H1 (cell line): ENCODE measurements at regions not wholly inside any gene's neighbourhood (a gene's known extent, or its start where the extent isn't known, plus 50 kb on each side); places are given as distances from the start of the nearest gene placed in this dataset.

Experiments used
- CTCF ChIA-PET: fragments of 300-600 bp; sonication (Branson Sonifier 250); formaldehyde crosslinking; loops from one replicate; lab custom pipeline; 2021; ENCODE audit not compliant: partially characterized antibody; lab: Charles Lee
- POLR2A ChIA-PET: fragments of 300-600 bp; sonication (Branson Sonifier 250); formaldehyde crosslinking; loops from one replicate; lab custom pipeline; 2021; ENCODE audit warnings: inconsistent platforms; ENCODE audit not compliant: partially characterized antibody; lab: Charles Lee
- DNase-seq, 2 experiments: peaks; one replicate each; pipeline versions ENCODE4 v3.0.0 to v3.0.0-alpha.2; 2010 to 2022; ENCODE audit warnings: low spot score in 2 of 2, low read depth in 1 of 2, mixed read lengths in 1 of 2
- FAIRE-seq: peaks from 2 replicates; lab custom pipeline; 2011; peaks lifted over from hg19 to GRCh38; lab: Jason Lieb, UNC
- H2AFZ ChIP-seq: 2 replicates; pipeline ENCODE4 v1.8.1; 2012; ENCODE audit warnings: low read length, inconsistent platforms
- H2AK5ac ChIP-seq: 2 replicates; pipeline ENCODE4 v1.6.1; 2013; ENCODE audit warnings: low read depth, low read length
- H2BK120ac ChIP-seq: replicated peaks from 2 replicates; pipeline ENCODE3; 2013; ENCODE audit warnings: low read depth, low read length, inconsistent platforms
- H2BK12ac ChIP-seq: 2 replicates; pipeline ENCODE4 v1.6.1; 2013; ENCODE audit warnings: low read depth, low read length
- H2BK15ac ChIP-seq: 2 replicates; pipeline ENCODE4 v1.6.1; 2013; ENCODE audit warnings: low read length
- H2BK20ac ChIP-seq: 2 replicates; pipeline ENCODE4 v1.6.1; 2013; ENCODE audit warnings: low read length
- H2BK5ac ChIP-seq: 2 replicates; pipeline ENCODE4 v1.6.1; 2013; ENCODE audit warnings: low read depth, low read length
- H3K14ac ChIP-seq: 2 replicates; pipeline ENCODE4 v1.6.1; 2013; ENCODE audit warnings: inconsistent platforms; ENCODE audit not compliant: insufficient read length
- H3K18ac ChIP-seq: 2 replicates; pipeline ENCODE4 v1.6.1; 2013; ENCODE audit warnings: low read length; ENCODE audit errors: extremely low read depth
- H3K23ac ChIP-seq: 2 replicates; pipeline ENCODE4 v1.6.1; 2013; ENCODE audit warnings: inconsistent platforms; ENCODE audit not compliant: insufficient read length
- H3K23me2 ChIP-seq: 2 replicates; pipeline ENCODE4 v1.6.1; 2013; ENCODE audit warnings: low read depth, low read length
- H3K27ac ChIP-seq: 2 replicates; pipeline ENCODE4 v1.6.1; 2011; ENCODE audit warnings: low read depth, low read length, inconsistent platforms
- H3K27me3 ChIP-seq, 4 experiments: replicated peaks in 1 of 4; 1 replicate in 1 of 4; 2 replicates in 3 of 4; pipeline versions ENCODE4 v1.6.1 to v1.8.1; 2011 to 2013; ENCODE audit warnings: low read length in 3 of 4, mild to moderate bottlenecking in 3 of 4, inconsistent platforms in 2 of 4, mixed read lengths in 2 of 4, moderate library complexity in 1 of 4; ENCODE audit not compliant: control insufficient read depth in 3 of 4, insufficient read depth in 3 of 4; ENCODE audit errors: extremely low read depth in 1 of 4
- H3K36me3 ChIP-seq, 4 experiments: 2 replicates each; pipeline versions ENCODE4 v1.6.1 to v1.8.1; 2011 to 2013; ENCODE audit warnings: mild to moderate bottlenecking in 4 of 4, low read length in 3 of 4, moderate library complexity in 2 of 4, control low read depth in 1 of 4, inconsistent platforms in 1 of 4; ENCODE audit not compliant: insufficient read depth in 4 of 4, control insufficient read depth in 2 of 4
- H3K4ac ChIP-seq: replicated peaks from 2 replicates; pipeline ENCODE3; 2013; ENCODE audit warnings: low read length, low read depth, mixed read lengths, inconsistent platforms; ENCODE audit not compliant: insufficient read length
- H3K4me1 ChIP-seq, 4 experiments: replicated peaks in 1 of 4; 1 replicate in 1 of 4; 2 replicates in 3 of 4; pipeline versions ENCODE4 v1.6.1 to v1.8.1; 2011 to 2013; ENCODE audit warnings: low read length in 3 of 4, inconsistent platforms in 2 of 4, mixed read lengths in 1 of 4; ENCODE audit not compliant: insufficient read depth in 4 of 4, control insufficient read depth in 3 of 4
- H3K4me2 ChIP-seq, 2 experiments: 2 replicates each; pipeline versions ENCODE4 v1.6.1 to v1.8.1; 2011 to 2013; ENCODE audit warnings: low read depth in 2 of 2, low read length in 2 of 2, control low read depth in 1 of 2, inconsistent platforms in 1 of 2, mild to moderate bottlenecking in 1 of 2; ENCODE audit not compliant: insufficient read depth in 1 of 2
- H3K4me3 ChIP-seq, 4 experiments: fragments of 200-600, 300-600 bp in 1 of 4; sonication (generic), shearing (Covaris generic), sonication (Bioruptor Twin) in 1 of 4; 2 replicates each; pipeline versions ENCODE4 v1.5.1 to v1.8.1; 2011 to 2016; ENCODE audit warnings: low read length in 4 of 4, low read depth in 3 of 4, control low read depth in 2 of 4, inconsistent platforms in 2 of 4, mild to moderate bottlenecking in 2 of 4, mixed read lengths in 1 of 4, moderate library complexity in 1 of 4; ENCODE audit not compliant: insufficient read depth in 2 of 4; ENCODE audit errors: extremely low read depth in 1 of 4
- H3K56ac ChIP-seq: replicated peaks from 2 replicates; pipeline ENCODE3; 2013; ENCODE audit warnings: low read depth, mild to moderate bottlenecking, mixed read lengths, low read length, inconsistent platforms; ENCODE audit not compliant: insufficient read length
- H3K79me1 ChIP-seq: 2 replicates; pipeline ENCODE4 v1.6.1; 2013; ENCODE audit warnings: low read depth, low read length, control low read depth
- H3K79me2 ChIP-seq, 2 experiments: 2 replicates each; pipeline versions ENCODE4 v1.6.1 to v1.8.1; 2012 to 2013; ENCODE audit warnings: low read length in 2 of 2, mild to moderate bottlenecking in 2 of 2, inconsistent platforms in 1 of 2; ENCODE audit not compliant: insufficient read depth in 2 of 2, control insufficient read depth in 1 of 2
- H3K9ac ChIP-seq, 4 experiments: replicated peaks in 1 of 4; 1 replicate in 1 of 4; 2 replicates in 3 of 4; pipeline versions ENCODE4 v1.6.1 to v1.8.1; 2011 to 2013; ENCODE audit warnings: low read depth in 3 of 4, low read length in 3 of 4, control low read depth in 2 of 4, mild to moderate bottlenecking in 2 of 4, moderate library complexity in 2 of 4, inconsistent platforms in 1 of 4; ENCODE audit errors: extremely low read depth in 1 of 4
- H3K9me3 ChIP-seq, 2 experiments: 2 replicates each; pipeline versions ENCODE4 v1.6.1 to v1.8.1; 2012 to 2013; ENCODE audit warnings: mild to moderate bottlenecking in 2 of 2, moderate library complexity in 2 of 2, control low read depth in 1 of 2, inconsistent platforms in 1 of 2, low read depth in 1 of 2, low read length in 1 of 2, mixed read lengths in 1 of 2; ENCODE audit not compliant: insufficient read depth in 2 of 2
- H4K20me1 ChIP-seq, 2 experiments: replicated peaks in 1 of 2; 2 replicates each; pipeline versions ENCODE3 to v1.8.1; 2011 to 2013; ENCODE audit warnings: inconsistent platforms in 2 of 2, low read length in 2 of 2, mild to moderate bottlenecking in 1 of 2; ENCODE audit not compliant: insufficient read depth in 2 of 2, control insufficient read depth in 1 of 2
- H4K5ac ChIP-seq: 2 replicates; pipeline ENCODE4 v1.6.1; 2013; ENCODE audit warnings: low read length, low read depth, mixed read lengths, inconsistent platforms; ENCODE audit not compliant: insufficient read length
- H4K8ac ChIP-seq: 2 replicates; pipeline ENCODE4 v1.8.0; 2013; ENCODE audit warnings: mild to moderate bottlenecking, moderate library complexity, low read length, inconsistent platforms; ENCODE audit not compliant: insufficient read depth; ENCODE audit errors: extremely low read depth
- H4K91ac ChIP-seq: replicated peaks from 2 replicates; pipeline ENCODE3; 2013; ENCODE audit warnings: low read length, mixed read lengths, inconsistent platforms; ENCODE audit not compliant: insufficient read length
- CBX8 ChIP-seq: fragments of 300-800, 300-1000 bp; sonication (generic); IDR thresholded peaks from 2 replicates; pipeline ENCODE4 v1.7.1; 2016; ENCODE audit warnings: low read depth, low read length, borderline replicate concordance
- HDAC6 ChIP-seq: IDR thresholded peaks from one replicate; pipeline ENCODE4 v1.7.1; 2012; ENCODE audit warnings: low read depth, mild to moderate bottlenecking, inconsistent platforms, low read length, moderate library complexity
- WGBS, 2 experiments: shearing (Covaris generic) in 1 of 2; methylation state at CpG; one replicate each; pipeline versions ENCODE4 v1.1.6 to v1.1.7; 2013 to 2015; ENCODE audit warnings: low lambda C conversion rate in 2 of 2, mixed read lengths in 2 of 2, inconsistent platforms in 1 of 2, low coverage in 1 of 2, missing lambda C conversion rate in 1 of 2; ENCODE audit not compliant: insufficient replicate concordance in 2 of 2, insufficient coverage in 1 of 2, insufficient read length in 1 of 2; ENCODE audit errors: extremely low coverage in 1 of 2, missing lambda C conversion rate in 1 of 2; 5-methylcytosine and 5-hydroxymethylcytosine counted together

DNA sequence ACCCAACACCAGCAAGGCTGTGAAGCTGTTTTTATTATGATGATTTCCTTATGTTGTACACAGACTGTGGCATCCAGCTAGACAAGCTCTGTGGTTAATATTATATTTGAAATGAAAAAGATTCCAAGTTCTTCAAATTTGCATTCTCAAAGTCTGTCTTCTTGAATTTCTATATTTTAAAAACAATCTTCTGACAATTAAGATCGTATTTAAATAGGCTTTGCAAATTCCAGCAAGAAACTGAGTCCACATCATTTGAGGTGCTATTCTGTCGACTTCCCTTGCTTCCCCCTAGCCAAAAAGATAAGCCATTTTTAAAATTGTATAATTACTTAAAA lies 73.1 kb upstream of the TOMM7 start:
- no peak overlapping the region for H2AFZ ChIP-seq
- no peak overlapping the region for H2AK5ac ChIP-seq
- ChIA-PET CTCF (interaction anchor here (1.0 to 1.1 kb wide), 3 partner anchors 17 to 160 kb away, joined by 3 to 5 read pairs (median 4); no protein-coding TSS in a partner anchor), POLR2A (interaction anchor here (1.1 to 2.4 kb wide), 3 partner anchors 13 to 73 kb away, joined by 3 to 7 read pairs (median 3); partner anchors contain the start of gene TOMM7)
- no peak overlapping the region for H3K56ac ChIP-seq
- H3K23ac ChIP-seq: no peak overlapping the region
- no peak overlapping the region for H4K8ac ChIP-seq
- H3K79me2 ChIP-seq: no peaks in the 10 kb centered on the region
- H2BK5ac ChIP-seq: no peak overlapping the region
- H3K9me3 ChIP-seq: 0 out of 4 replicates have a peak, but pooled peaks cover 0 to 2% of the 10 kb centered on the region in 2 experiments
- H3K27ac ChIP-seq: no peak overlapping the region
- H3K27me3 ChIP-seq: no peaks in the 10 kb centered on the region; a peak in 1 of 7 replicates
- no peak overlapping the region for H3K4me2 ChIP-seq
- H4K20me1 ChIP-seq: no peaks in the 10 kb centered on the region
- no peak overlapping the region for H3K4ac ChIP-seq
- no peak overlapping the region for H3K4me3 ChIP-seq
- H4K91ac ChIP-seq: no peak overlapping the region
- H3K18ac ChIP-seq: peak overlapping the region; percentile 13; the same call in 1 of the 2 replicates
- no peak overlapping the region for H4K5ac ChIP-seq
- no peak for FAIRE-seq
- no peak overlapping the region for H2BK20ac ChIP-seq
- WGBS, 2 experiments: 82% methylated on average over 2 of the region's 2 CpGs; no CpG with 5 or more reads in 1 of the 2 experiments
- H2BK15ac ChIP-seq: no peak overlapping the region
- H2BK120ac ChIP-seq: no peak overlapping the region
- H3K14ac ChIP-seq: no peak overlapping the region
- no peak for TF ChIP-seq HDAC6
- no peak for TF ChIP-seq CBX8
- no peak overlapping the region for H3K9ac ChIP-seq
- H2BK12ac ChIP-seq: no peak overlapping the region
- DNase-seq: no peak
- no peaks in the 10 kb centered on the region for H3K36me3 ChIP-seq
- H3K23me2 ChIP-seq: no peaks in the 10 kb centered on the region
- peaks cover 0 to 7% (median 0%) of the 10 kb centered on the region in 4 experiments; a peak in 2 of 7 replicates for H3K4me1 ChIP-seq
- H3K79me1 ChIP-seq: no peaks in the 10 kb centered on the region
